HepG2 (cell line): ENCODE measurements at regions not wholly inside any gene's neighbourhood (a gene's known extent, or its start where the extent isn't known, plus 50 kb on each side); places are given as distances from the start of the nearest gene placed in this dataset.

ENCODE experiments used
- ATAC-seq: fragments of 200-7000 bp; cut with Tn5 transposase; 3 replicates; pipeline ENCODE4 v1.9.1; 2020; ENCODE audit warnings: mild to moderate bottlenecking, moderate library complexity
- BruUV-seq: library from RNA; stranded (reverse); fragments of 400-500 nt; replicated peaks from 2 replicates; lab custom pipeline; 2021; lab: Mats Ljungman, UMichigan
- CTCF ChIA-PET: fragments of 300-600 bp; formaldehyde crosslinking; extraction: SDS; loops from one replicate; lab custom pipeline; 2021; ENCODE audit warnings: low total read pairs, inconsistent platforms, low intra/inter-chr PET ratio; lab: Yijun Ruan, JAX
- POLR2A ChIA-PET: fragments of 350-600 bp; sonication (Branson Sonifier 250); formaldehyde crosslinking; loops from one replicate; lab custom pipeline; 2020; ENCODE audit warnings: antibody characterized with exemption, inconsistent platforms; lab: Yijun Ruan, JAX
- DNase-seq: peaks from one replicate; pipeline ENCODE4 v3.0.0-alpha.2; 2015; ENCODE audit warnings: low spot score
- FAIRE-seq: peaks from 3 replicates; lab custom pipeline; 2011; peaks lifted over from hg19 to GRCh38; lab: Jason Lieb, UNC
- H2AFZ ChIP-seq: one replicate; pipeline ENCODE4 v1.6.1; 2011; ENCODE audit warnings: low read length, inconsistent platforms
- H3K27ac ChIP-seq: fragments of 300-600 bp; 3 replicates; pipeline ENCODE4 v1.8.0; 2011; ENCODE audit warnings: mixed run types, mild to moderate bottlenecking, mixed read lengths, low read length, inconsistent platforms; ENCODE audit not compliant: insufficient read depth; ENCODE audit errors: extremely low read length
- H3K27me3 ChIP-seq, 2 experiments: fragments of 200-600 bp in 1 of 2; 2 replicates in 1 of 2; 3 replicates in 1 of 2; pipeline versions ENCODE4 v1.6.0 to v1.8.0; 2011; ENCODE audit warnings: low read length in 2 of 2, mild to moderate bottlenecking in 2 of 2, moderate library complexity in 2 of 2, inconsistent platforms in 1 of 2; ENCODE audit not compliant: insufficient read depth in 2 of 2, control insufficient read depth in 1 of 2
- H3K36me3 ChIP-seq, 2 experiments: fragments of 200-600 bp in 1 of 2; replicated peaks in 1 of 2; 2 replicates in 1 of 2; 3 replicates in 1 of 2; pipeline versions ENCODE4 v1.5.1 to v1.8.0; 2011; ENCODE audit warnings: low read length in 2 of 2, inconsistent platforms in 1 of 2; ENCODE audit not compliant: insufficient read depth in 2 of 2, control insufficient read depth in 1 of 2
- H3K4me1 ChIP-seq: 2 replicates; pipeline ENCODE4 v1.5.1; 2012; ENCODE audit warnings: low read length, inconsistent platforms; ENCODE audit not compliant: insufficient read depth
- H3K4me2 ChIP-seq: 2 replicates; pipeline ENCODE4 v1.6.0; 2011; ENCODE audit warnings: low read depth, low read length, inconsistent platforms
- H3K4me3 ChIP-seq, 3 experiments: fragments of 200-600 bp in 1 of 3; sonication (generic), shearing (Covaris generic) in 1 of 3; replicated peaks in 1 of 3; 2 replicates each; pipeline ENCODE4 v1.5.1; 2011 to 2016; ENCODE audit warnings: low read length in 3 of 3, inconsistent platforms in 2 of 3, low read depth in 2 of 3, mild to moderate bottlenecking in 2 of 3, control low read depth in 1 of 3, mixed read lengths in 1 of 3; ENCODE audit not compliant: insufficient read depth in 1 of 3
- H3K79me2 ChIP-seq: one replicate; pipeline ENCODE4 v1.6.1; 2011; ENCODE audit warnings: low read length, inconsistent platforms; ENCODE audit not compliant: insufficient read depth
- H3K9ac ChIP-seq: 2 replicates; pipeline ENCODE4 v1.6.0; 2011; ENCODE audit warnings: mild to moderate bottlenecking, low read depth, low read length, inconsistent platforms; ENCODE audit not compliant: insufficient read depth
- H3K9me3 ChIP-seq: 2 replicates; pipeline ENCODE4 v1.5.1; 2012; ENCODE audit warnings: mild to moderate bottlenecking, low read length
- H4K20me1 ChIP-seq: 2 replicates; pipeline ENCODE4 v1.6.0; 2011; ENCODE audit warnings: inconsistent platforms, mild to moderate bottlenecking, low read length, moderate library complexity; ENCODE audit not compliant: insufficient read depth
- ARID2 ChIP-seq: sonication (generic); formaldehyde crosslinking; IDR thresholded peaks from 2 replicates; pipeline ENCODE4 v1.8.1; 2022; ENCODE audit warnings: mild to moderate bottlenecking, missing genetic modification reagents, borderline replicate concordance
- ATF7 ChIP-seq, 2 experiments: fragments of 450-650 bp in 1 of 2; sonication (generic) in 1 of 2; formaldehyde crosslinking in 1 of 2; IDR thresholded peaks; 2 replicates each; pipeline versions ENCODE4 v1.4.0 to v1.6.1; 2016 to 2020; ENCODE audit warnings: antibody characterized with exemption in 1 of 2, mild to moderate bottlenecking in 1 of 2, missing genetic modification reagents in 1 of 2
- CENPBD1 ChIP-seq: sonication (generic); formaldehyde crosslinking; IDR thresholded peaks from 2 replicates; pipeline ENCODE4 v1.8.0; 2022; ENCODE audit warnings: missing genetic modification reagents, low read depth, mild to moderate bottlenecking, borderline replicate concordance
- HIC2 ChIP-seq: sonication (generic); formaldehyde crosslinking; IDR thresholded peaks from 2 replicates; pipeline ENCODE4 v1.9.0; 2022; ENCODE audit warnings: low read depth, missing genetic modification reagents
- LBX2 ChIP-seq: sonication (generic); formaldehyde crosslinking; IDR thresholded peaks from 2 replicates; pipeline ENCODE4 v1.5.0; 2020; ENCODE audit warnings: missing genetic modification reagents, mild to moderate bottlenecking, borderline replicate concordance
- MLX ChIP-seq: IDR thresholded peaks from 2 replicates; pipeline ENCODE4 v1.6.1; 2016
- MTERF4 ChIP-seq: sonication (generic); formaldehyde crosslinking; IDR thresholded peaks from 2 replicates; pipeline ENCODE4 v1.8.0; 2023; ENCODE audit warnings: mild to moderate bottlenecking, missing genetic modification reagents
- PLRG1 ChIP-seq: fragments of 450-650 bp; conservative IDR thresholded peaks from 2 replicates; pipeline ENCODE4 v1.6.1; 2016
- SMAD1 ChIP-seq: sonication (generic); formaldehyde crosslinking; IDR thresholded peaks from 2 replicates; pipeline ENCODE4 v1.4.0; 2020; ENCODE audit warnings: missing genetic modification reagents, low read depth, mild to moderate bottlenecking, borderline replicate concordance
- ZNF672 ChIP-seq: sonication (generic); formaldehyde crosslinking; IDR thresholded peaks from 2 replicates; pipeline ENCODE4 v1.8.1; 2022; ENCODE audit warnings: missing genetic modification reagents
- in situ Hi-C: cut with HindIII; loops from 2 replicates; pipeline ENCODE4 v1.10.0; 2017; ENCODE audit warnings: low pct_unique_long_range_greater_than_20kb; ENCODE audit not compliant: extremely low pct_ligation_motif_present
- intact Hi-C: fragments of 100-400 bp; cut with micrococcal nuclease; formaldehyde crosslinking; loops from one replicate; pipeline ENCODE4 v1.10.0; 2022; ENCODE audit not compliant: unreplicated experiment

- ChIA-PET POLR2A (no interaction called here), CTCF (no interaction called here)
- H3K4me3 ChIP-seq, result no peak overlapping the region
- no peak for TF ChIP-seq ARID2
- peak; percentile 92 for TF ChIP-seq ATF7 (IDR thresholded peaks at IDR 0.05)
- TF ChIP-seq ATF7 (CRISPR knock-in tag; IDR thresholded peaks at IDR 0.05), result no peak
- H3K79me2 ChIP-seq, result no peaks in the 10 kb centered on the region
- H3K9ac ChIP-seq, result no peak overlapping the region
- in situ Hi-C loops (no loop called here), intact Hi-C loops (no loop called here)
- FAIRE-seq (no peak), ATAC-seq (no peak), DNase-seq (no peak)
- no TSS peak for BruUV-seq
- no peak overlapping the region for H2AFZ ChIP-seq
- no peaks in the 10 kb centered on the region for H4K20me1 ChIP-seq
- H3K9me3 ChIP-seq, result 0 out of 2 replicates have a peak, but pooled peaks cover 5% of the 10 kb centered on the region
- no peaks in the 10 kb centered on the region for H3K27me3 ChIP-seq
- no peak overlapping the region for H3K4me2 ChIP-seq
- H3K36me3 ChIP-seq, result no peaks in the 10 kb centered on the region
- H3K27ac ChIP-seq, result no peak overlapping the region
- no peaks in the 10 kb centered on the region for H3K4me1 ChIP-seq
Observed at GRCh38 chr6:141218583-141218982, 914.1 kb upstream of the GJE1 start.

- ChIA-PET POLR2A (no interaction called here), CTCF (no interaction called here)
- intact Hi-C loops (no loop called here), in situ Hi-C loops (no loop called here)
- no peak for DNase-seq
- BruUV-seq, result no TSS peak
- no peak for ATAC-seq
- no peaks in the 10 kb centered on the region for H3K4me1 ChIP-seq
- H3K4me3 ChIP-seq, result no peak overlapping the region
- no peaks in the 10 kb centered on the region for H3K27me3 ChIP-seq
- FAIRE-seq, result no peak
- H3K9ac ChIP-seq, result no peak overlapping the region
- H3K36me3 ChIP-seq, result no peaks in the 10 kb centered on the region
- no peak overlapping the region for H3K27ac ChIP-seq
- H3K9me3 ChIP-seq, result 0 out of 2 replicates have a peak, but pooled peaks cover 5% of the 10 kb centered on the region
- no peak overlapping the region for H2AFZ ChIP-seq
- no peaks in the 10 kb centered on the region for H4K20me1 ChIP-seq
- H3K79me2 ChIP-seq, result no peaks in the 10 kb centered on the region
- no peak overlapping the region for H3K4me2 ChIP-seq
- TF ChIP-seq ZNF672 (CRISPR knock-in tag), result no peak
- no peak for TF ChIP-seq MTERF4
- TF ChIP-seq MLX (CRISPR knock-in tag), result no peak
- no peak for TF ChIP-seq HIC2
- no peak for TF ChIP-seq CENPBD1 (CRISPR knock-in tag)
- TF ChIP-seq LBX2 (CRISPR knock-in tag), result no peak
- no peak for TF ChIP-seq PLRG1
- no peak for TF ChIP-seq SMAD1 (CRISPR knock-in tag)
Observed at GRCh38 chr6:141216726-141217125, 916.0 kb upstream of the GJE1 start.
